SK-N-SH (cell line): ENCODE measurements at regions not wholly inside any gene's neighbourhood (a gene's known extent, or its start where the extent isn't known, plus 50 kb on each side); places are given as distances from the start of the nearest gene placed in this dataset.

ENCODE experiments used
- CTCF ChIA-PET: fragments of 300-600, 350-600 bp; formaldehyde crosslinking; extraction: SDS; loops from one replicate; lab custom pipeline; 2021; lab: Yijun Ruan, JAX
- POLR2A ChIA-PET: fragments of 350-600 bp; sonication (Branson Sonifier 250); formaldehyde crosslinking; extraction: SDS; loops from one replicate; lab custom pipeline; 2020; ENCODE audit warnings: antibody characterized with exemption, inconsistent platforms; lab: Yijun Ruan, JAX
- DNase-seq: peaks from one replicate; pipeline ENCODE4 v3.0.0; 2012
- H2AFZ ChIP-seq: fragments of 200-600 bp; sonication (generic); 2 replicates; pipeline ENCODE4 v1.8.1; 2016; ENCODE audit warnings: antibody characterized with exemption, mild to moderate bottlenecking, low read depth
- H3F3A ChIP-seq: fragments of 200-600 bp; sonication (generic); replicated peaks from 2 replicates; pipeline ENCODE3; 2016; ENCODE audit warnings: antibody characterized with exemption, mild to moderate bottlenecking; ENCODE audit not compliant: insufficient read depth
- H3K27ac ChIP-seq, 2 experiments: fragments of 200-500 bp in 1 of 2; fragments of 200-600 bp in 1 of 2; sonication (Bioruptor generic) in 1 of 2; sonication (generic), shearing (Covaris generic) in 1 of 2; 2 replicates each; pipeline versions ENCODE4 v1.5.1 to v1.6.1; 2014 to 2016; ENCODE audit warnings: low read depth in 2 of 2, inconsistent platforms in 1 of 2, low read length in 1 of 2, mild to moderate bottlenecking in 1 of 2, mixed read lengths in 1 of 2
- H3K27me3 ChIP-seq: fragments of 200-600 bp; sonication (generic), shearing (Covaris generic); 2 replicates; pipeline ENCODE4 v1.6.1; 2016; ENCODE audit warnings: mixed run types; ENCODE audit not compliant: insufficient read depth
- H3K36me3 ChIP-seq, 2 experiments: fragments of 200-500 bp in 1 of 2; fragments of 200-600 bp in 1 of 2; sonication (Bioruptor generic) in 1 of 2; sonication (generic) in 1 of 2; replicated peaks in 1 of 2; 2 replicates each; pipeline versions ENCODE3 to v1.5.1; 2014 to 2016; ENCODE audit warnings: low read length in 1 of 2, mild to moderate bottlenecking in 1 of 2; ENCODE audit not compliant: insufficient read depth in 2 of 2, control insufficient read depth in 1 of 2
- H3K4me1 ChIP-seq, 2 experiments: fragments of 200-500 bp in 1 of 2; fragments of 200-600 bp in 1 of 2; sonication (Bioruptor generic) in 1 of 2; sonication (generic), shearing (Covaris generic) in 1 of 2; 2 replicates each; pipeline versions ENCODE4 v1.5.1 to v1.6.1; 2014 to 2016; ENCODE audit warnings: low read depth in 1 of 2, low read length in 1 of 2, mixed run types in 1 of 2; ENCODE audit not compliant: insufficient read depth in 2 of 2, control insufficient read depth in 1 of 2
- H3K4me2 ChIP-seq: fragments of 200-600 bp; sonication (generic), shearing (Covaris generic); 2 replicates; pipeline ENCODE4 v1.6.1; 2017; ENCODE audit warnings: mixed run types
- H3K4me3 ChIP-seq, 2 experiments: fragments of 200-500 bp in 1 of 2; fragments of 200-600 bp in 1 of 2; sonication (Bioruptor generic) in 1 of 2; sonication (generic), shearing (Covaris generic) in 1 of 2; 2 replicates each; pipeline versions ENCODE4 v1.5.1 to v1.8.1; 2014 to 2016; ENCODE audit warnings: low read depth in 2 of 2, inconsistent platforms in 1 of 2, low read length in 1 of 2, mild to moderate bottlenecking in 1 of 2, mixed read lengths in 1 of 2, moderate library complexity in 1 of 2
- H3K79me2 ChIP-seq: fragments of 200-600 bp; sonication (generic); 2 replicates; pipeline ENCODE4 v1.8.1; 2017; ENCODE audit warnings: mild to moderate bottlenecking; ENCODE audit not compliant: insufficient read depth
- H3K9ac ChIP-seq: fragments of 200-600 bp; sonication (generic); 2 replicates; pipeline ENCODE4 v1.6.1; 2017; ENCODE audit warnings: mixed run types
- H3K9me2 ChIP-seq: fragments of 200-600 bp; sonication (generic); 2 replicates; pipeline ENCODE4 v1.6.1; 2017; ENCODE audit warnings: mixed run types
- H3K9me3 ChIP-seq: fragments of 200-600 bp; sonication (generic); 2 replicates; pipeline ENCODE4 v1.6.1; 2017; ENCODE audit warnings: mixed run types, mild to moderate bottlenecking, moderate library complexity
- H4K20me1 ChIP-seq: fragments of 200-600 bp; sonication (generic); 2 replicates; pipeline ENCODE4 v1.6.1; 2017; ENCODE audit warnings: mild to moderate bottlenecking, mixed run types; ENCODE audit not compliant: insufficient read depth
- FOSL2 ChIP-seq: IDR thresholded peaks from 2 replicates; pipeline ENCODE4 v1.4.0; 2012; ENCODE audit warnings: low read depth, mild to moderate bottlenecking, moderate library complexity, borderline replicate concordance
- GABPA ChIP-seq: IDR thresholded peaks from 2 replicates; pipeline ENCODE4 v1.4.0; 2012; ENCODE audit warnings: low read depth, mild to moderate bottlenecking
- MXI1 ChIP-seq: IDR thresholded peaks from 2 replicates; pipeline ENCODE4 v1.6.1; 2012; ENCODE audit warnings: mild to moderate bottlenecking, low read depth, low read length, improper control_type of control experiment
- NFIC ChIP-seq: IDR thresholded peaks from 2 replicates; pipeline ENCODE4 v1.4.0; 2012; ENCODE audit warnings: borderline replicate concordance
- NRF1 ChIP-seq: IDR thresholded peaks from 2 replicates; pipeline ENCODE4 v1.6.1; 2012; ENCODE audit warnings: low read depth, mild to moderate bottlenecking, low read length
- RAD21 ChIP-seq: IDR thresholded peaks from 2 replicates; pipeline ENCODE4 v1.6.1; 2012; ENCODE audit warnings: mild to moderate bottlenecking, low read length
- RCOR1 ChIP-seq: fragments of 150-350 bp; IDR thresholded peaks from 2 replicates; pipeline ENCODE4 v1.6.1; 2017; ENCODE audit warnings: antibody characterized with exemption, low read length
- TAF1 ChIP-seq: IDR thresholded peaks from 2 replicates; pipeline ENCODE4 v1.6.1; 2012; ENCODE audit warnings: low read depth, mild to moderate bottlenecking, low read length, moderate library complexity, borderline replicate concordance
- WGBS: methylation state at CpG from one replicate; pipeline ENCODE4 v1.1.6; 2017; ENCODE audit warnings: low lambda C conversion rate; 5-methylcytosine and 5-hydroxymethylcytosine counted together
- TF ChIP-seq, protein P1 (sequence below): IDR thresholded peaks from 2 replicates; pipeline ENCODE4 v1.6.1; 2012; ENCODE audit warnings: mild to moderate bottlenecking, low read depth, low read length, moderate library complexity
- TF ChIP-seq, protein P2 (sequence below): fragments of 150-350 bp; IDR thresholded peaks from 2 replicates; pipeline ENCODE4 v1.6.1; 2016; ENCODE audit warnings: mild to moderate bottlenecking, low read depth, low read length
- TF ChIP-seq, protein P3 (sequence below): IDR thresholded peaks from 2 replicates; pipeline ENCODE4 v1.4.0; 2012; ENCODE audit warnings: low read depth, borderline replicate concordance
- TF ChIP-seq, protein P4 (sequence below): IDR thresholded peaks from 2 replicates; pipeline ENCODE4 v1.4.0; 2012; ENCODE audit warnings: low read depth, borderline replicate concordance

DNA sequence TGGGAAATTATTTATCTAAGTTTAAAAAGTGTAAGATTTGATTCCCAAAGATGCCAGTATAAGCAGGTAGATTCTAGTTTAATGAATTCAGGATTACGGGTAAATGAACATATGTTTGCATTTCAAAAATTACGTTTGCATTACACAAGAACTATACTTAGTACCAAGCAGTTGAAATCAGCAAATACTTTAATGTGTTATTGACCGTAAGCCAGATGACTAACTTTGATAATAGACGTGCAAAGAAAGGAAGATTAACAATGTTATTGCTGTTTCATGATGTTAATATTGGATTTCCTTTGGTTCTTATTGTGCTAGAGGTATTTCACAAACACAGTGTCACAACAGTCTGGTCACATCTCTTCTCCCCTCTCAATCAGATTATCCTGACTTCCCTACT lies 294.7 kb downstream of the TDRD15 start:
- POLR2A ChIA-PET = no interaction called here
- Histone ChIP-seq H3K27ac (no peak overlapping the region), H3K79me2 (no peaks in the 10 kb centered on the region), H3K4me1 (no peaks in the 10 kb centered on the region; a peak in 1 of 4 replicates), H3K9ac (no peak overlapping the region), H3K4me3 (no peak overlapping the region), H3K36me3 (no peaks in the 10 kb centered on the region), H3K9me3 (peaks cover 4% of the 10 kb centered on the region; the same call in 1 of the 2 replicates), H3F3A (no peaks in the 10 kb centered on the region), H4K20me1 (no peaks in the 10 kb centered on the region), H3K27me3 (no peaks in the 10 kb centered on the region), H3K4me2 (no peak overlapping the region), H2AFZ (no peak overlapping the region), H3K9me2 (no peaks in the 10 kb centered on the region)
- WGBS = 23% methylated on average over 4 of the region's 4 CpGs
- CTCF ChIA-PET = interaction anchor here (1.2 kb wide), 1 partner anchor 16 kb away, joined by 3 read pairs; no protein-coding TSS in a partner anchor
- TF ChIP-seq RCOR1 (no peak), TAF1 (no peak), GABPA (no peak), MXI1 (no peak), NRF1 (no peak), FOSL2 (no peak), NFIC (no peak), RAD21 (no peak)
- TF ChIP-seq, protein P1, sequence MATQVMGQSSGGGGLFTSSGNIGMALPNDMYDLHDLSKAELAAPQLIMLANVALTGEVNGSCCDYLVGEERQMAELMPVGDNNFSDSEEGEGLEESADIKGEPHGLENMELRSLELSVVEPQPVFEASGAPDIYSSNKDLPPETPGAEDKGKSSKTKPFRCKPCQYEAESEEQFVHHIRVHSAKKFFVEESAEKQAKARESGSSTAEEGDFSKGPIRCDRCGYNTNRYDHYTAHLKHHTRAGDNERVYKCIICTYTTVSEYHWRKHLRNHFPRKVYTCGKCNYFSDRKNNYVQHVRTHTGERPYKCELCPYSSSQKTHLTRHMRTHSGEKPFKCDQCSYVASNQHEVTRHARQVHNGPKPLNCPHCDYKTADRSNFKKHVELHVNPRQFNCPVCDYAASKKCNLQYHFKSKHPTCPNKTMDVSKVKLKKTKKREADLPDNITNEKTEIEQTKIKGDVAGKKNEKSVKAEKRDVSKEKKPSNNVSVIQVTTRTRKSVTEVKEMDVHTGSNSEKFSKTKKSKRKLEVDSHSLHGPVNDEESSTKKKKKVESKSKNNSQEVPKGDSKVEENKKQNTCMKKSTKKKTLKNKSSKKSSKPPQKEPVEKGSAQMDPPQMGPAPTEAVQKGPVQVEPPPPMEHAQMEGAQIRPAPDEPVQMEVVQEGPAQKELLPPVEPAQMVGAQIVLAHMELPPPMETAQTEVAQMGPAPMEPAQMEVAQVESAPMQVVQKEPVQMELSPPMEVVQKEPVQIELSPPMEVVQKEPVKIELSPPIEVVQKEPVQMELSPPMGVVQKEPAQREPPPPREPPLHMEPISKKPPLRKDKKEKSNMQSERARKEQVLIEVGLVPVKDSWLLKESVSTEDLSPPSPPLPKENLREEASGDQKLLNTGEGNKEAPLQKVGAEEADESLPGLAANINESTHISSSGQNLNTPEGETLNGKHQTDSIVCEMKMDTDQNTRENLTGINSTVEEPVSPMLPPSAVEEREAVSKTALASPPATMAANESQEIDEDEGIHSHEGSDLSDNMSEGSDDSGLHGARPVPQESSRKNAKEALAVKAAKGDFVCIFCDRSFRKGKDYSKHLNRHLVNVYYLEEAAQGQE = no peak
- TF ChIP-seq, protein P2, sequence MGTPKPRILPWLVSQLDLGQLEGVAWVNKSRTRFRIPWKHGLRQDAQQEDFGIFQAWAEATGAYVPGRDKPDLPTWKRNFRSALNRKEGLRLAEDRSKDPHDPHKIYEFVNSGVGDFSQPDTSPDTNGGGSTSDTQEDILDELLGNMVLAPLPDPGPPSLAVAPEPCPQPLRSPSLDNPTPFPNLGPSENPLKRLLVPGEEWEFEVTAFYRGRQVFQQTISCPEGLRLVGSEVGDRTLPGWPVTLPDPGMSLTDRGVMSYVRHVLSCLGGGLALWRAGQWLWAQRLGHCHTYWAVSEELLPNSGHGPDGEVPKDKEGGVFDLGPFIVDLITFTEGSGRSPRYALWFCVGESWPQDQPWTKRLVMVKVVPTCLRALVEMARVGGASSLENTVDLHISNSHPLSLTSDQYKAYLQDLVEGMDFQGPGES = no peak
- TF ChIP-seq, protein P3, sequence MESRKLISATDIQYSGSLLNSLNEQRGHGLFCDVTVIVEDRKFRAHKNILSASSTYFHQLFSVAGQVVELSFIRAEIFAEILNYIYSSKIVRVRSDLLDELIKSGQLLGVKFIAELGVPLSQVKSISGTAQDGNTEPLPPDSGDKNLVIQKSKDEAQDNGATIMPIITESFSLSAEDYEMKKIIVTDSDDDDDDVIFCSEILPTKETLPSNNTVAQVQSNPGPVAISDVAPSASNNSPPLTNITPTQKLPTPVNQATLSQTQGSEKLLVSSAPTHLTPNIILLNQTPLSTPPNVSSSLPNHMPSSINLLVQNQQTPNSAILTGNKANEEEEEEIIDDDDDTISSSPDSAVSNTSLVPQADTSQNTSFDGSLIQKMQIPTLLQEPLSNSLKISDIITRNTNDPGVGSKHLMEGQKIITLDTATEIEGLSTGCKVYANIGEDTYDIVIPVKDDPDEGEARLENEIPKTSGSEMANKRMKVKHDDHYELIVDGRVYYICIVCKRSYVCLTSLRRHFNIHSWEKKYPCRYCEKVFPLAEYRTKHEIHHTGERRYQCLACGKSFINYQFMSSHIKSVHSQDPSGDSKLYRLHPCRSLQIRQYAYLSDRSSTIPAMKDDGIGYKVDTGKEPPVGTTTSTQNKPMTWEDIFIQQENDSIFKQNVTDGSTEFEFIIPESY = no peak
- TF ChIP-seq, protein P4, sequence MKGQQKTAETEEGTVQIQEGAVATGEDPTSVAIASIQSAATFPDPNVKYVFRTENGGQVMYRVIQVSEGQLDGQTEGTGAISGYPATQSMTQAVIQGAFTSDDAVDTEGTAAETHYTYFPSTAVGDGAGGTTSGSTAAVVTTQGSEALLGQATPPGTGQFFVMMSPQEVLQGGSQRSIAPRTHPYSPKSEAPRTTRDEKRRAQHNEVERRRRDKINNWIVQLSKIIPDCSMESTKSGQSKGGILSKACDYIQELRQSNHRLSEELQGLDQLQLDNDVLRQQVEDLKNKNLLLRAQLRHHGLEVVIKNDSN = no peak
- no peak for DNase-seq
